ENCODE measurements at regions not wholly inside any gene's neighbourhood (a gene's known extent, or its start where the extent isn't known, plus 50 kb on each side); places are given as distances from the start of the nearest gene placed in this dataset.

GRCh38 chr12:88662961-88663360 is 82.7 kb upstream of the KITLG start:
- no peak for TF ChIP-seq CTCF (IDR thresholded peaks at IDR 0.05)
- TF ChIP-seq POLR2A (IDR thresholded peaks at IDR 0.05) = no peak

All from lower leg skin (tissue), 3 donors.